Mesodermal cell (in vitro differentiated cells): ENCODE measurements at regions not wholly inside any gene's neighbourhood (a gene's known extent, or its start where the extent isn't known, plus 50 kb on each side); places are given as distances from the start of the nearest gene placed in this dataset.
"Not testable (repeated sequence)": the region's sequence is repeated elsewhere in the genome, so short reads cannot be mapped to it uniquely, and the experiment has no call there.

ENCODE experiments used
- H3K27ac ChIP-seq: 2 replicates; pipeline ENCODE4 v1.7.0; 2013; ENCODE audit warnings: mild to moderate bottlenecking, low read depth, low read length, moderate library complexity; ENCODE audit not compliant: severe bottlenecking
- H3K36me3 ChIP-seq: 2 replicates; pipeline ENCODE4 v1.7.1; 2013; ENCODE audit warnings: mild to moderate bottlenecking, low read length, moderate library complexity; ENCODE audit not compliant: control insufficient read depth, insufficient read depth
- H3K4me1 ChIP-seq: one replicate; pipeline ENCODE4 v1.7.1; 2013; ENCODE audit warnings: mild to moderate bottlenecking, low read length; ENCODE audit not compliant: insufficient read depth, control insufficient read depth, poor library complexity, severe bottlenecking
- H3K4me3 ChIP-seq: 2 replicates; pipeline ENCODE4 v1.7.0; 2013; ENCODE audit warnings: low read length, control low read depth, mild to moderate bottlenecking; ENCODE audit not compliant: insufficient read depth, poor library complexity, severe bottlenecking; ENCODE audit errors: extremely low read depth
- H3K9me3 ChIP-seq: 2 replicates; pipeline ENCODE4 v1.7.1; 2013; ENCODE audit warnings: mild to moderate bottlenecking, low read length, moderate library complexity; ENCODE audit not compliant: control insufficient read depth
- WGBS, 2 experiments: methylation state at CpG; one replicate each; pipeline ENCODE4 v1.1.5; 2013; ENCODE audit warnings: missing lambda C conversion rate in 2 of 2; ENCODE audit not compliant: insufficient coverage in 2 of 2; 5-methylcytosine and 5-hydroxymethylcytosine counted together

DNA sequence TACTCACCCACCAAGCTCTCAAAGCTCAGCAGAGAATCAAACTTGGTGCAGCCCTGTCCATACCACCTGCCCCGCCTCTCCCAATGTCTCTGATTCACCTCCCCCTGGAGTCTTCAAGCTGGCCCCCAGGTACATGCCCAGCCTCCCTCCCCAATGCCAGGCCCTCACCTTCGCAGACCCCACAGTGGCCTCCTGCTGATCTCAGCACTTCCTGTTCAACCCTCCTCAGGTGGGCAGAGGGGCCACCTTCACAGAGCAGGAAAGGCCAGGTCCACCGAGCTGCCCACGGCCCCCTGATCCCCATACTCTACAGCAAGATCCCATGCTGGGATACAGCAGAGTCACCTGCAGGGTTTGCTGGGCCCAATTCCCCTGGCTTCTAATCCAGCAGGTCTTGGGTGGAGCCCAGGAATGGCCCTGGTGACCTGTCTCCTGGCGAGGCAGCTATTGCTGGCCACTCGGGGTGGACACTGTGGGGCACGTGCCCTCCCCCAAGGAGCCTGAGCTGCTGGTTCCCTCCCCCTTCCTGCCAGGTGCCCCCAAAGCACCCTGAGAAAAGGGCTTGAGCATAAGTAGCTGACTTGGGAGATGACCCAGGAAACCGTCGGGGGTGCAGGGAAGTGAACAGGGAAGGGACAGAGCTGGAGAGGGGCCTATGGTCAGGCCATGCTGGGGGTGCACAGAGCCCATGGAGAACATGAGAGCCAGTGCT lies 150.7 kb downstream of the BRD1 start:
- no peak overlapping the region for H3K27ac ChIP-seq
- WGBS, 2 experiments, result 76 to 85% methylated on average over 7 of the region's 9 CpGs

DNA sequence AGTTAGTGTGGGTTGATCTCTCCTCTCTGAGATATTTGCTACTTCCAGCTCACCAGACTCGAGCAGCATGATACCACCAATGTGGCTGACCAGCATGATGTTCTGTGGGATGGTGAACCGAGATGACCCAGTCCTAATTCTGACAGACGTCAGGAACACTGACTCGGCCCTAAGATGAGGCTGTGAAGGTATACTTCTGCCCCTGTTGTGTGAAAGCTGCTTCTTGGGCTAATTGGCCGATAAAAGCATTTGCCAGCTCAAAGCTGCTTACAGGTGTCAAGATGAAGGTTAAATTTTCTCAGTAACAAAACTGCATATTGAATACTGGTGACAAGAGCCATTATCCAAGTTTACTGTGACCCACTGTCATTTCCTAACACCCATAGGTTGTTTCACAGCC lies 151.4 kb downstream of the BRD1 start:
- no peaks in the 10 kb centered on the region for H3K4me1 ChIP-seq
- H3K27ac ChIP-seq, result no peak overlapping the region
- H3K36me3 ChIP-seq, result no peaks in the 10 kb centered on the region
- 79 to 88% methylated on average over 4 to 5 of the region's 5 CpGs for WGBS, 2 experiments
- no peaks in the 10 kb centered on the region for H3K9me3 ChIP-seq
- H3K4me3 ChIP-seq, result no peak overlapping the region

More for the DNA sequence above, 150.7 kb downstream of the BRD1 start:
- no peak overlapping the region for H3K4me3 ChIP-seq
- H3K36me3 ChIP-seq, result no peaks in the 10 kb centered on the region
- no peaks in the 10 kb centered on the region for H3K4me1 ChIP-seq
- no peaks in the 10 kb centered on the region for H3K9me3 ChIP-seq

DNA sequence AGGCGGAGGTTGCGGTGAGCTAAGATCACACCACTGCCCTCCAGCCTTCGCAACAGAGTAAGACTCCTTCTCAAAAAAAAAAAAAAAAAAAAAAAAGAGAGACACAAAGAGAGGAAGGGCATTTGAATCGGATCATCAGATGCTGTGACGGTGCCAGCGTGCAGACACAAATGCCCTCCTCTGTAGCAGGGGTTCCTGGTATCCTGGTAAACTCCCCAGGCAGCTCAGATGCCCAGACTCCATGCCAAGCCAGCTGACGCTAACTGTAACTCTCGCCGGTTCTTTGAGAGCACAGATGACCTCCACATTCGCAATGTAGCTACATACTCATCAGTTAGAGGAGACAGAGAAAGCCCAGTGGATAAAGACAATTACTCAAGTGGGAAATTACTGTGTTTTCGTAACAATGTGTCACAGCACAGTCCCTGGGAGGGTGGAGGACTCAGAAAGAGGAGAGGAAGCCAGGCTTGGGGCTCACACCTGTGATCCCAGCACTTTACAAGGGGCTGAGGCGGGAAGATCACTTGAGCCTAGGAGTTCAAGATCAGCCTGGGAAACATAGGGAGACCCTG lies 153.1 kb downstream of the BRD1 start:
- no peak overlapping the region for H3K27ac ChIP-seq
- H3K9me3 ChIP-seq, result no peaks in the 10 kb centered on the region
- H3K4me1 ChIP-seq, result no peaks in the 10 kb centered on the region
- WGBS, 2 experiments, result 75 to 84% methylated on average over 8 to 10 of the region's 12 CpGs
- H3K4me3 ChIP-seq, result no peak overlapping the region
- H3K36me3 ChIP-seq, result no peaks in the 10 kb centered on the region

DNA sequence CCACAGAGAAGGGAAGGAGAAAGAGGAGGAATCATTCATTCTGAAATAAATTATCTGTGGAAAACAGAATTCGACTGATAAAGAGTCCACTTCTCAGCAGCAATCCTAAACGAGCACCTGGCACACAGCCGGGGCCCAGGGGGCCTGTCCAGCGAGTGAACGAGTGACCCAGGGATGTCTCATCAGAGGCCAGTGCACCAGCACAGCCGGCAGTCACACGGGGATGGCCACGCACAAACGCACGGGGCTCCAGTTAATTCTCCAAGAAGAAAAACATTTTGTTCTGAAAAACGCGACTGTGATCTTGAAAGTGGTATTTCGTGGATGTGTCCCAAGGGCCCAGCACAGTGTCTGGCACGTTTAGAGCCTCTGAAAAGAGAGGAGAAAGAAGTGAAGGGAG lies 154.6 kb downstream of the BRD1 start:
- Histone ChIP-seq H3K36me3 (no peaks in the 10 kb centered on the region), H3K4me3 (no peak overlapping the region), H3K4me1 (no peaks in the 10 kb centered on the region), H3K9me3 (no peaks in the 10 kb centered on the region), H3K27ac (no peak overlapping the region)
- 33 to 43% methylated on average over 12 to 14 of the region's 14 CpGs for WGBS, 2 experiments

DNA sequence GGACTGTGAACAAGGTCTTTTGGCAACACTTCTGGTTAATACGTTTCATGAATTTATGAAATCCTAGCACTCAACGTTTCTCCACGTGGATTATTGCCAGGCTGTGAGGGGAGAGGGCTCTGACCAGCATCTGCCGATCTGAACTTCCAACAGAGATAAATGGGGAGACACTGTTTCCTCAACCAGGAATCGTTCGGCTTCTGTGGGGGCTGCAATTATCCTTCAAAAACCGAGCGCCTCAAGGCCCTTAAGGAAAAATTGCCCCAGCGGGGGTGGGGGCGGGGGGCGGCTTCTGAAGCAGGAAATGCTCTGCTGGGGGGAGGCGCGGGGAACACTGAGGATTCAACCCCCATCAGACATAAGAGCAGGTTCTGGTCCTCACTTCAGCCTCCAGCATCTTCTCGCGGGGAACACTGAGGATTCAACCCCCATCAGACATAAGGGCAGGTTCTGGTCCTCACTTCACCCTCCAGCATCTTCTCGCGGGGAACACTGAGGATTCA lies 155.6 kb downstream of the BRD1 start:
- Histone ChIP-seq H3K9me3 (no peaks in the 10 kb centered on the region), H3K36me3 (no peaks in the 10 kb centered on the region), H3K27ac (no peak overlapping the region), H3K4me3 (no peak overlapping the region), H3K4me1 (no peaks in the 10 kb centered on the region)
- 9 to 19% methylated on average over 4 to 10 of the region's 17 CpGs for WGBS, 2 experiments

DNA sequence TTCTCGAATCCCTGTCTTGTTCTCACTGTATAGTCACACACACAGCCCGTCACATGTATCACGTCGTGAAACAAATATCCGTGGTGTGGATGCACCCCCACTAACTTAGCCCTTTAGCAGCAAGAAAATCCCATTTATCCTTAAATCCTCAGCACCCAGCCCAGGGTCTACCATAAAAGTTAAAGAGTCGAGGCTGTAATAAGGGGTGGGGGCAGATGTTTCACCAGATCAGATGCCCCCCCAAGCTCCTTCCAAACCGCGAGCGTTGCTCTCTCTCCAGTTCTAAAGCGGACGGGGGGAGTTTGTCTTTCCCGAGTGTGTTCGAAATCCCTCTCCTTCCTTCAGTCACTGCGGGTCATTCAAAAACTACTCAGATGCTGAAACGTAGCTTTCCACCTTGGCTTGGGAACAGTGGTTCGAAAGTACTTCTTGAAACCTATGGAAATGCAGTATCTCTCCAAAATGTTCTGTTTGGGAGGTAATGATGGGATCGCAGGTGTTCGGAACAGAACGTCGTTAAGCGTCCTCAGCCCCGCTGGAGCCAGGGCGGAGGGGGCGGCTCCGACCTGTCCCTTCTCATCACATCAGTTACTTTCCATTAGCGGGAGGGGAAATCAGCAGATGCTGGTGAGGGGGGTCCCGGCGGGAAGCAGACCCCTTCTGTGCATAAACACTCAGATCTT lies 156.2 kb downstream of the BRD1 start:
- Histone ChIP-seq H3K4me3 (no peak overlapping the region), H3K36me3 (no peaks in the 10 kb centered on the region), H3K4me1 (no peaks in the 10 kb centered on the region), H3K9me3 (no peaks in the 10 kb centered on the region), H3K27ac (no peak overlapping the region)
- WGBS, 2 experiments, result 8 to 12% methylated on average over 16 to 17 of the region's 28 CpGs

DNA sequence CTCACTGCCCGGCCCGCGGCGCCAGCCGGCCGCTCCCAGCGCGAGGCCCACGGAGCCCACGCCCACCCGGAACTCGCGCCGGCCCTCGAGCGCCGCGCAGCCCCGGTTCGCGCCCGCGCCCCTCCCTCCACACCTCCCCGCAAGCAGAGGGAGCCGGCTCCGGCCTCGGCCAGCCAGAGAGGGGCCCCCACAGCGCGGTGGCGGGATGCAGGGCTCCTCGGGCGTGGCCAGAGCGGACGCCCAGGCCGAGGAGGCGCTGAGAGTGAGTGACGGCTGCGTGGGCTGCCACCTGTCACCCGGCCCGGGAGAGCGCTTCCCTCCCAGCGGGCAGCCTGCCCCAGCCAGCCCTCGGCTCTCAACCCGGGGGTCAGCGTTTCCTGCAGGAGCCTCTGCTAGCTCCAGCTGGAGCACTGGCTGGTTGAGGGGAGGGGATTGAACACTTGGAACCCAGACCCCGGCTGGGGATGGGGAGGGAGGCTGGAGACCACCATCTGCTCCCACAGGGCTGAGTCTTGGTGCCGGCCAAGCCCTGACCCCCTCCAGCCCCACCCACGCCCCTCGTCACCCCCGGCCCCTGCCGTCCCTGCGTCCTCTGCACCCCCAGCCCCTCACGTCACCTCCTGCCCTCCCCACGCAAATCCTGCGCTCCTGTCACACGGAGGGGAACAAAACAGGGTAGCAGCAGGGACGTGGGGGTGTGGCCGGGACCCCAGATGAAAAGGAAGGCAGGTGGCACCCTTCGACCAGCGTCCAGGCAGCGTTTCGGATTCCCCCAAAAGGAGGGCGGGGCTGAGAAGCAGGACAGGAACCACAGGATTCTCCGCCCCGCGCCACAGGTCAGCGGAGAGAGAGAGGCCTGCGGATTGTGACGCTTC lies 157.0 kb downstream of the BRD1 start:
- WGBS, 2 experiments, result 2% methylated on average over 44 to 57 of the region's 69 CpGs
- Histone ChIP-seq H3K9me3 (no peaks in the 10 kb centered on the region), H3K36me3 (no peaks in the 10 kb centered on the region), H3K27ac (no peak overlapping the region), H3K4me3 (no peak overlapping the region), H3K4me1 (no peaks in the 10 kb centered on the region)

DNA sequence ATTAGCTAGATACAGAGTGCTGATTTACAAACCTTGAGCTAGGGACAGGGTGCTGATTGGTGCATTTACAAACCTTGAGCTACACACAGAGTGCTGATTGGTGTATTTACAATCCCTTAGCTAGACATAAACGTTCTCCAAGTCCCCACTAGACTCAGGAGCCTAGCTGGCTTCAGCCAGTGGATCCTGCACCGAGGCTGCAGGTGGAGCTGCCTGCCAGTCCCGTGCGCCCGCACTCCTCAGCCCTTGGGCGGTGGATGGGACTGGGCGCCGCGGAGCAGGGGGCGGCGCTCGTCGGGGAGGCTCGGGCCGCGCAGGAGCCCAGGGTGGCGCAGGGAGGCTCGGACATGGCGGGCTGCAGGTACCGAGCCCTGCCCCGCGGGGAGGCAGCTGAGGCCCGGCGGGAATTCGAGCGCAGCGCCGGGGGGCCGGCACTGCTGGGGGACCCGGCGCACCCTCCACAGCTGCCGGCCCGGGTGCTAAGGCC lies 157.7 kb downstream of the BRD1 start:
- WGBS, 2 experiments, result 2 to 4% methylated on average over 26 to 31 of the region's 33 CpGs
- not testable (repeated sequence) for H3K27ac ChIP-seq, H3K36me3 ChIP-seq, H3K4me3 ChIP-seq, H3K4me1 ChIP-seq, H3K9me3 ChIP-seq

DNA sequence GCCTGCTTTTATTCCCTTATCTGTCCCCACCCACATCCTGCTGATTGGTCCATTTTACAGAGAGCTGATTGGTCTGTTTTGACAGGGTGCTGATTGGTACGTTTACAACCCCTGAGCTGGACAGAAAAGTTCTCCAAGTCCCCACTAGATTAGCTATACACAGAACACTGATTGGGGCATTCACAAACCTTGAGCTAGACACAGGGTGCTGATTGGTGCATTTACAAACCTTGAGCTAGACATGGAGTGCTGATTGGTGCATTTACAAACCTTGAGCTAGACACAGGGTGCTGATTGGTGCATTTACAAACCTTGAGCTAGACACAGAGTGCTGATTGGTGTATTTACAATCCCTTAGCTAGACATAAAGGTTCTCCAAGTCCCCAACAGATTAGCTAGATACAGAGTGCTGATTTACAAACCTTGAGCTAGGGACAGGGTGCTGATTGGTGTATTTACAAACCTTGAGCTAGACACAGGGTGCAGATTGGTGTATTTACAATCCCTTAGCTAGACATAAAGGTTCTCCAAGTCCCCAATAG lies 158.2 kb downstream of the BRD1 start:
- H3K4me3 ChIP-seq, H3K9me3 ChIP-seq, H3K36me3 ChIP-seq, H3K27ac ChIP-seq, H3K4me1 ChIP-seq: not testable (repeated sequence)
- WGBS, 2 experiments, result 100% methylated on average over 1 of the region's 1 CpG; no CpG with 5 or more reads in 1 of the 2 experiments

DNA sequence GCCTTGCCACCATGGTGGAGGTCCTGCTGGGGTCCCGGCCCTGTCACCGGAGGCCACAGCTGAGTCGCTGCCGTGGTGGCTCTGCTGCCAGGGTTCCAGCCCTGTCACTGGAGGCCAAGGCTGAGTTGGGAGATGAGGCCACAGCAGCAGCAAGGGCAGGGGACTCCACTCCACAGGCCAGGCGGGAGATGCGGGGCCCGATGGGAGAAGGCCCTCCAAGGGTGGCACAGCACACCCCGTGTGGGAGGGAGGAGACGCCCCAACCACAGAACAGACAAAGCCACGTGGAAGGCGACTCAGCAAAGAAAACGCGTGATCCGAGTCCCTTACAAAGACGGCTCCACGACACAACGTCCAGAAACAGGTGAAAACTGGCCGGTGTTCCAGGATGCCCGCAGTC lies 159.3 kb downstream of the BRD1 start:
- 89 to 93% methylated on average over 19 of the region's 19 CpGs for WGBS, 2 experiments
- Histone ChIP-seq H3K4me1 (no peaks in the 10 kb centered on the region), H3K4me3 (no peak overlapping the region), H3K9me3 (no peaks in the 10 kb centered on the region), H3K36me3 (no peaks in the 10 kb centered on the region), H3K27ac (no peak overlapping the region)
